ENCODE measurements at regions not wholly inside any gene's neighbourhood (a gene's known extent, or its start where the extent isn't known, plus 50 kb on each side); places are given as distances from the start of the nearest gene placed in this dataset.

DNA sequence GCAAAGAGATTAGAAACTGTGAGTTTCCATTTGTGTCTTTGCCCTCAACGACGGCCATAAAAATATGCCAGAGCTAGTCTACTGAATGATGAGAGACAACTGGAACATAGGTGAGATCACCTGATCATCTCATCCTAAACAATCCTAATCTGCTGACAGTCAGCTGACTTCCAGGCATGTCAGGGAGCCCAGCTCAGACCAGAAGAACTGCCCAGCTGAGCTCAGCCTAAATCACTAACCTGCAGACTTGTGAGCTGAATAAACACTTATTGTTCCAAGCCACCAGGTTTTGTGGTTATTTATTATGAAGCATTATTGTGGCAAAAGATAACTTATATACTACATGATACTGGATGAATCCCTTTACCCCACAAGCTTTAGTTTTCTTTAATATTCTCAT, 118.9 kb upstream of the PLEKHG7 start:
- Histone ChIP-seq H3K36me3 (ENCODE audit: control insufficient read depth in 2 of 2, insufficient read depth in 2 of 2, low read length in 1 of 2) (peaks cover 0 to 12% of the 10 kb centered on the region in 2 experiments; a peak in 1 of 4 replicates), H3K9me3 (replicated peaks; ENCODE audit: control insufficient read depth, insufficient read depth, low read length) (peaks cover 5% of the 10 kb centered on the region; the same call in 2 of the 3 replicates), H3K4me2 (ENCODE audit: control insufficient read depth, insufficient read depth) (no peak overlapping the region), H3K9ac (ENCODE audit: control insufficient read depth, insufficient read depth, low read length) (no peak overlapping the region), H3K4me3 (no peak overlapping the region), H4K20me1 (ENCODE audit: control insufficient read depth, insufficient read depth) (no peaks in the 10 kb centered on the region), H3K79me2 (ENCODE audit: control insufficient read depth, insufficient read depth, low read length) (no peaks in the 10 kb centered on the region; the same call in none of the 2 replicates), H2AFZ (ENCODE audit: control insufficient read depth, low read depth, low read length) (no peak overlapping the region), H3K27ac (ENCODE audit: control insufficient read depth, insufficient read depth) (no peak overlapping the region), H3K4me1 (ENCODE audit: control insufficient read depth, insufficient read depth, low read length) (peaks cover 3% of the 10 kb centered on the region), H3K27me3 (replicated peaks in 1 of 2; ENCODE audit: control insufficient read depth in 2 of 2, insufficient read depth in 2 of 2, low read length in 1 of 2) (no peaks in the 10 kb centered on the region)
- 100% methylated on average over 2 of the region's 2 CpGs for WGBS (ENCODE audit: insufficient coverage, insufficient replicate concordance, low lambda C conversion rate, missing lambda C conversion rate)
- ChIA-PET POLR2A (no interaction called here), SMC1A (ENCODE audit: uncharacterized antibody, unreplicated experiment) (interaction anchor here (0.7 to 2.8 kb wide), 3 partner anchors 9 to 12 kb away, joined by 3 to 21 read pairs (median 7); no protein-coding TSS in a partner anchor), CTCF (interaction anchor here (1.3 to 1.6 kb wide), 2 partner anchors 9 kb away, joined by 4 read pairs; no protein-coding TSS in a partner anchor), RAD21 (ENCODE audit: unreplicated experiment) (interaction anchor here (1.0 kb wide), 1 partner anchor 9 kb away, joined by 4 read pairs; no protein-coding TSS in a partner anchor)
- in situ Hi-C loops (cut with MboI) (no loop called here), intact Hi-C loops (cut with micrococcal nuclease; ENCODE audit: unreplicated experiment) (no loop called here)
- no peak for ATAC-seq
- no peak for FAIRE-seq
- no TSS peak for BruUV-seq (replicated peaks)
- TF ChIP-seq ZNF622 (IDR thresholded peaks at IDR 0.05) (no peak), KDM1A (IDR thresholded peaks at IDR 0.05; ENCODE audit: borderline replicate concordance) (no peak), TCF7 (IDR thresholded peaks at IDR 0.05; ENCODE audit: borderline replicate concordance) (no peak), ASH2L (IDR thresholded peaks at IDR 0.05; ENCODE audit: borderline replicate concordance, low read depth) (no peak), RBBP5 (conservative IDR thresholded peaks at IDR 0.05) (no peak), NR2C2 (IDR thresholded peaks at IDR 0.05; ENCODE audit: borderline replicate concordance, control insufficient read depth, insufficient read length, low read depth) (no peak), DPF2 (IDR thresholded peaks at IDR 0.05) (no peak), NFIC (IDR thresholded peaks at IDR 0.05; ENCODE audit: low read depth, low read length) (no peak)
- TF ChIP-seq, protein P1, sequence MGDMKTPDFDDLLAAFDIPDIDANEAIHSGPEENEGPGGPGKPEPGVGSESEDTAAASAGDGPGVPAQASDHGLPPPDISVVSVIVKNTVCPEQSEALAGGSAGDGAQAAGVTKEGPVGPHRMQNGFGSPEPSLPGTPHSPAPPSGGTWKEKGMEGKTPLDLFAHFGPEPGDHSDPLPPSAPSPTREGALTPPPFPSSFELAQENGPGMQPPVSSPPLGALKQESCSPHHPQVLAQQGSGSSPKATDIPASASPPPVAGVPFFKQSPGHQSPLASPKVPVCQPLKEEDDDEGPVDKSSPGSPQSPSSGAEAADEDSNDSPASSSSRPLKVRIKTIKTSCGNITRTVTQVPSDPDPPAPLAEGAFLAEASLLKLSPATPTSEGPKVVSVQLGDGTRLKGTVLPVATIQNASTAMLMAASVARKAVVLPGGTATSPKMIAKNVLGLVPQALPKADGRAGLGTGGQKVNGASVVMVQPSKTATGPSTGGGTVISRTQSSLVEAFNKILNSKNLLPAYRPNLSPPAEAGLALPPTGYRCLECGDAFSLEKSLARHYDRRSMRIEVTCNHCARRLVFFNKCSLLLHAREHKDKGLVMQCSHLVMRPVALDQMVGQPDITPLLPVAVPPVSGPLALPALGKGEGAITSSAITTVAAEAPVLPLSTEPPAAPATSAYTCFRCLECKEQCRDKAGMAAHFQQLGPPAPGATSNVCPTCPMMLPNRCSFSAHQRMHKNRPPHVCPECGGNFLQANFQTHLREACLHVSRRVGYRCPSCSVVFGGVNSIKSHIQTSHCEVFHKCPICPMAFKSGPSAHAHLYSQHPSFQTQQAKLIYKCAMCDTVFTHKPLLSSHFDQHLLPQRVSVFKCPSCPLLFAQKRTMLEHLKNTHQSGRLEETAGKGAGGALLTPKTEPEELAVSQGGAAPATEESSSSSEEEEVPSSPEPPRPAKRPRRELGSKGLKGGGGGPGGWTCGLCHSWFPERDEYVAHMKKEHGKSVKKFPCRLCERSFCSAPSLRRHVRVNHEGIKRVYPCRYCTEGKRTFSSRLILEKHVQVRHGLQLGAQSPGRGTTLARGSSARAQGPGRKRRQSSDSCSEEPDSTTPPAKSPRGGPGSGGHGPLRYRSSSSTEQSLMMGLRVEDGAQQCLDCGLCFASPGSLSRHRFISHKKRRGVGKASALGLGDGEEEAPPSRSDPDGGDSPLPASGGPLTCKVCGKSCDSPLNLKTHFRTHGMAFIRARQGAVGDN (IDR thresholded peaks at IDR 0.05): no peak
- DNase-seq (ENCODE audit: low read depth, low spot score): no peak

All from GM12878 (cell line).